Coronary artery (tissue), 2 donors: ENCODE measurements at regions not wholly inside any gene's neighbourhood (a gene's known extent, or its start where the extent isn't known, plus 50 kb on each side); places are given as distances from the start of the nearest gene placed in this dataset.

Source experiments
- DNase-seq: peaks from one replicate; pipeline ENCODE4 v3.0.0-alpha.2; 2017; ENCODE audit warnings: low spot score
- H3K27ac ChIP-seq, 2 donors: fragments of 200-600 bp; sonication (generic); one replicate each; pipeline ENCODE4 v1.5.1; 2016 to 2019
- H3K4me3 ChIP-seq: fragments of 200-600 bp; sonication (generic); 2 replicates; pipeline ENCODE4 v1.5.1; 2016; ENCODE audit warnings: mild to moderate bottlenecking, moderate library complexity
- CTCF ChIP-seq: fragments of 200-600 bp; sonication (generic); IDR thresholded peaks from one replicate; pipeline ENCODE4 v1.5.1; 2019; ENCODE audit warnings: antibody characterized with exemption

- TF ChIP-seq CTCF, result no peak
- Histone ChIP-seq H3K27ac (no peak overlapping the region), H3K4me3 (no peak overlapping the region)
- DNase-seq, result no peak
Observed at GRCh38 chr13:76522083-76522755, 364.0 kb downstream of the KCTD12 start.

GRCh38 chr13:76519685-76520084, 366.5 kb downstream of the KCTD12 start:
- DNase-seq, result no peak
- no peak overlapping the region for H3K27ac ChIP-seq
- no peak overlapping the region for H3K4me3 ChIP-seq
- TF ChIP-seq CTCF, result no peak

- Histone ChIP-seq H3K27ac (no peak overlapping the region), H3K4me3 (no peak overlapping the region)
- no peak for TF ChIP-seq CTCF
- DNase-seq, result no peak
Observed at GRCh38 chr13:76516586-76516985, 369.6 kb downstream of the KCTD12 start.

GRCh38 chr13:76516013-76516412, 370.2 kb downstream of the KCTD12 start:
- Histone ChIP-seq H3K4me3 (no peak overlapping the region), H3K27ac (no peak overlapping the region)
- TF ChIP-seq CTCF, result no peak
- DNase-seq, result no peak

GRCh38 chr13:76512721-76513145, 373.5 kb downstream of the KCTD12 start:
- DNase-seq, result no peak
- Histone ChIP-seq H3K27ac (no peak overlapping the region), H3K4me3 (no peak overlapping the region)
- TF ChIP-seq CTCF, result no peak

- DNase-seq, result no peak
- no peak for TF ChIP-seq CTCF
- H3K27ac ChIP-seq, result no peak overlapping the region
- no peak overlapping the region for H3K4me3 ChIP-seq
Observed at GRCh38 chr13:76505437-76505836, 380.8 kb downstream of the KCTD12 start.

GRCh38 chr13:76503766-76504165, 382.4 kb downstream of the KCTD12 start:
- no peak overlapping the region for H3K27ac ChIP-seq
- H3K4me3 ChIP-seq, result no peak overlapping the region
- TF ChIP-seq CTCF, result no peak
- no peak for DNase-seq
